ENCODE measurements at regions not wholly inside any gene's neighbourhood (a gene's known extent, or its start where the extent isn't known, plus 50 kb on each side); places are given as distances from the start of the nearest gene placed in this dataset.

- no peaks in the 10 kb centered on the region for H3K36me3 ChIP-seq
- peaks cover 72% of the 10 kb centered on the region for H3K27me3 ChIP-seq
- no peak overlapping the region for H3K4me3 ChIP-seq (ENCODE audit: low read depth, low read length)
- no peak for DNase-seq
- no peaks in the 10 kb centered on the region for H3K4me1 ChIP-seq
- no peak for TF ChIP-seq CTCF (IDR thresholded peaks at IDR 0.05; ENCODE audit: low read depth, low read length)
- no peaks in the 10 kb centered on the region for H3K9me3 ChIP-seq
Measured at GRCh38 chr13:112132142-112132541, 65.2 kb downstream of the SOX1 start.

- Histone ChIP-seq H3K4me3 (ENCODE audit: low read depth, low read length) (no peak overlapping the region), H3K27me3 (peaks cover 68% of the 10 kb centered on the region), H3K9me3 (no peaks in the 10 kb centered on the region), H3K4me1 (no peaks in the 10 kb centered on the region), H3K36me3 (no peaks in the 10 kb centered on the region)
- TF ChIP-seq CTCF (IDR thresholded peaks at IDR 0.05; ENCODE audit: low read depth, low read length), result no peak
- DNase-seq, result no peak
Measured at GRCh38 chr13:112132619-112133018, 65.7 kb downstream of the SOX1 start.

GRCh38 chr13:112133499-112134390, 66.8 kb downstream of the SOX1 start:
- H3K9me3 ChIP-seq, result no peaks in the 10 kb centered on the region
- peaks cover 62% of the 10 kb centered on the region for H3K27me3 ChIP-seq
- DNase-seq, result no peak
- no peak overlapping the region for H3K4me3 ChIP-seq (ENCODE audit: low read depth, low read length)
- no peak for TF ChIP-seq CTCF (IDR thresholded peaks at IDR 0.05; ENCODE audit: low read depth, low read length)
- H3K36me3 ChIP-seq, result no peaks in the 10 kb centered on the region
- no peaks in the 10 kb centered on the region for H3K4me1 ChIP-seq

- Histone ChIP-seq H3K4me3 (ENCODE audit: low read depth, low read length) (no peak overlapping the region), H3K27me3 (peaks cover 62% of the 10 kb centered on the region), H3K9me3 (no peaks in the 10 kb centered on the region), H3K36me3 (no peaks in the 10 kb centered on the region), H3K4me1 (no peaks in the 10 kb centered on the region)
- no peak for DNase-seq
- no peak for TF ChIP-seq CTCF (IDR thresholded peaks at IDR 0.05; ENCODE audit: low read depth, low read length)
Measured at GRCh38 chr13:112134391-112135075, 67.6 kb downstream of the SOX1 start.

GRCh38 chr13:112136095-112136494, 69.1 kb downstream of the SOX1 start:
- Histone ChIP-seq H3K36me3 (no peaks in the 10 kb centered on the region), H3K4me3 (ENCODE audit: low read depth, low read length) (no peak overlapping the region), H3K27me3 (peaks cover 52% of the 10 kb centered on the region), H3K4me1 (no peaks in the 10 kb centered on the region), H3K9me3 (no peaks in the 10 kb centered on the region)
- no peak for DNase-seq
- no peak for TF ChIP-seq CTCF (IDR thresholded peaks at IDR 0.05; ENCODE audit: low read depth, low read length)

- no peaks in the 10 kb centered on the region for H3K9me3 ChIP-seq
- no peak for DNase-seq
- no peak overlapping the region for H3K4me3 ChIP-seq (ENCODE audit: low read depth, low read length)
- no peaks in the 10 kb centered on the region for H3K36me3 ChIP-seq
- peaks cover 42% of the 10 kb centered on the region for H3K27me3 ChIP-seq
- no peaks in the 10 kb centered on the region for H3K4me1 ChIP-seq
- TF ChIP-seq CTCF (IDR thresholded peaks at IDR 0.05; ENCODE audit: low read depth, low read length), result no peak
Measured at GRCh38 chr13:112137144-112137543, 70.2 kb downstream of the SOX1 start.
